GM19397 (cell line): ENCODE measurements at regions not wholly inside any gene's neighbourhood (a gene's known extent, or its start where the extent isn't known, plus 50 kb on each side); places are given as distances from the start of the nearest gene placed in this dataset.
"Not testable (repeated sequence)": the region's sequence is repeated elsewhere in the genome, so short reads cannot be mapped to it uniquely, and the experiment has no call there.

Source experiments
- ATAC-seq: cut with Tn5 transposase; IDR thresholded peaks from one replicate; pipeline ENCODE4 v1.9.1; 2021; ENCODE audit warnings: mild to moderate bottlenecking, moderate library complexity; ENCODE audit not compliant: unreplicated experiment

DNA sequence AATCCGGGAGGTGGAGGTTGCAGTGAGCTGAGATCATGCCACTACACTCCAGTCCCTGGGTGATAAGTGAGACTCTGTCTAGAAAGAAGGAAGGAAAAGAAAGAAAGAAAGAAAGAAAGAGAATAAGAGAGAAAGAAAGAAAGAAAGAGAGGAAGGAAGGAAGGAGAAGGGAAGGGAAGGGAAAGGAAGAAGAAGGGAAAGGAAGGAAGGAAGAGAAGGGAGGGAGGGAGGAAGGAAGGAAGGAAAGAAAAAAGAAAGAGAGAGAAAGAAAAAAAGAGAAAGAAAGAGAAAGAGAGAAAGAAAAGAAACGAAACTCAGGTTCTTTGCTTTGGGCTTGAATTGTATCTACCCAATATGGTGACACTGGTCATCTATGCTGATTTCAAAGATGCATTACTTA, 102.3 kb upstream of the GATA6 start:
- ATAC-seq: no peak

DNA sequence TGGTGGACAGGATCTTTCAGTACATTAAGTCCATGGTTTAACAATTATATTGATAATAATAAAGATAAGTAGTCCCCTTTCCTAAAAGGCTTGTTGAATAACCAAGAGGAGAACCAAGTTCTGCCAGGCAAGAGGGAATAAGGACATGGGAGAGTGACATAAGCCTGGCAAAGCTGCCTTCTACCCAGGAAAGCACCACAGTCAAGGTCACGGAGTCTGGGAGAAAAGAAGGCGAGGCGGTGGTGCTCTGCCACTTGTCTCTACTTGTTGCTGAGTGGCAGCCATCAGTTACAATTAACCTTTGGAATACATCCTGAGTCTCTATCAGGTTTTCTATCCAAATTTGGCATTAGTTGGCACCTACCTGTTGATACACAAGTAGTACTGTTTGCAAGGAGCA, 101.7 kb upstream of the GATA6 start:
- ATAC-seq: no peak

DNA sequence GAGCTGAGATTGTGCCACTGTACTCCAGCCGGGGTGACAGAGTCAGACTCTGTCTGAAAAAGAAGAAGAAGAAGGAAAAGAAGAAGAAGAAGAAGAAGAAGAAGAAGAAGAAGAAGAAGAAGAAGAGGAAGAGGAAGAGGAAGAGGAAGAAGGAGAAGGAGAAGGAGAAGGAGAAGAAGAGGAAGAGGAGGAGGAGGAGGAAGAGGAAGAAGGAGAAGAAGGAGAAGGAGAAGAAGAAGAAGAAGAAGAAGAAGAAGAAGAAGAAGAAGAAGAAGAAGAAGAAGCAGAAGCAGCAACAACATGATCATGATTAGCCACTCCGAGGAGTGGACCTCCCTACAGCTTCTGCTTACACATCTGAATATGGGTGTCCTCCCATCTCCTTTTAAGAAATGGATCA, 100.6 kb upstream of the GATA6 start:
- not testable (repeated sequence) for ATAC-seq

DNA sequence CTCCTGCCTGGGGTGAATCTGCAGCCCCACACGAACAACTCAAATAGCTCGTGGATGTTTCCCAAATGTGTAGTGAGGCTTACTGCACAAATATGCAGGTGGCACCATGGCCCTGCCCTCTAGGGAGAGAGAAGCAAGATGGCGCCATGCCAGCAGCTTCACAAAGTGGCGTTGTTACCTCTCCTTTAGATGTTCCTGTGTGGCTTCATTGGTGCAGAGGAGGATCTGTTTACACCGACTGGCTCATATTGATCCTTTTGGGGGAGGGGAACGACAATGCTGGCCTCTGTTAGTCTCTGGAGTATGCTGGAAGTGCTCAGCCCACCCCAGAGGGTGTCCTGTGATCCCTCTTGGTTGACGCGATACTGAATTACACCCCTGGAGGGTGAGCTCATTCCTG, 99.5 kb upstream of the GATA6 start:
- no peak for ATAC-seq

DNA sequence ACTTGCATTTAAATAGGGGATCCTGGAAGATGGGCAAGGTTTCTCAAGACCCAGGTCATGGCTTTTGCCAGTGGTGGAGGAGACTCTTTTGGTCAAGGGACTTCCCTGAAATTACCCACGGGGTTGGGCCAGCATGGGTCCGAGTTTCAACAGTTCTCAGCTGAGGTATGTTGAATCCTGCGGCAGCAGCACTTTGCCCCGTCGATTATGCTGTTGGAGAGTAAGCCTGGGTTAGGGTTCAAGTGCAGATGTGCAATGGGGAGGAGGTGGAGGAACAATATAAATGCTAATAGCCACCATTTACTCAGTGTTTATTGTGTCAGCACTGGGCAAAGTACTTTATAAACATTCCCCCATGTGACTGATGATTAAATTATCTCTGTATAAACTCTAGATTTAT, 96.0 kb upstream of the GATA6 start:
- ATAC-seq: no peak

DNA sequence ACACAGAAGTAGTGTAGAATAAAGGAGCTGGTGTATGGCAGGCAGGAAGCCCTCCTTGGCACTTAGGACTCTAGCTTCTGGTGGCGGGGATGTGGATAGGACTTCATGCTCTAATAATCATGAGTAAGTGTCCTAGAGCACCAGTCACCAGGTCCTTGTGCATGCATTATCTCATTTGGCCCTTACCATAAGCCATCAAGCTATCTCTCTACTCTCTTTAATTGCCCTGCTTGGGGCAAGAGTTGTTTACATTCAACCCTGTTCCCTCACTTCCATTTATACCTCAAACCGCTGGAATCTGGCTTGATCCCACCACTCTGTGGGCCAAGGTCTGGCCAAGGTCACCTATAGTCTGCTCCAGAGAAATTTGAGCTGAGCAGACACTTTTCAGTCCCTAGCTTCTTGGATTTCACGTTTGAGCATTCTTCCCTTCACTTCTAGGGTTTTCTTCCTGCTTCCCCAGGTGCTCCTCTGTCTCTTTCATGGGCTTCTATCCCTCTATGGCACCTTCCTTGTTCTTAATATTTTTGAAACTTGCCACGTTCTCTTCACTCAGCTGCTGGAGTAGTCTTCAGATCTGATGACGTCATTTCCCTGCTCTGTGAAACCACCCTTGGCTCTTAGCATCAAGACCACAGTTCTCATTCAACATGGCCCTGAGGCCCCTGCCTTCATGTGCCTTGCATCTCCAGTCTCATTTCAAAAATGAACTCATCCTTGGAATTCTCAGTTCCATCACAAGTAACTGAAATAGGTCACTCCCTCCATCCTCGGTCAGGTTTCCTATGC, 94.9 kb upstream of the GATA6 start:
- ATAC-seq: no peak

DNA sequence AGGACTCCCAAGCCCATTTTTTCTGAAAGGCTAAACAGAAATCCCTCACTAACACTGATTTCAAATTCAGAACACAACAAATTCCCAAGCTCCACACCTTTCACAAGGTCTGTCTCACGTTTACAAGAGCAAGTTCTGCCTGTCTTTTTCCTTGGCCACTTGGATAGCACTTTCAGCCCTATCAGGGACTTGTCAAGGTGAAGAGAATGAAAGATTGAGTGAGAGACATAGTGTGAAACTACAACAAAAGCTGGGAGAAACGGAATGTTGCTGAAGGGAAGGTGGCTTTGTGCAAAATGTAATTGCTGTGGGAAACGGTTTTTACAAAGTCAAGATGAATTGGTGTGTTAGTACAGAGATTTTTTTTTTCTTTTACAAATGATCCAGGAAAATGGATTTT, 89.4 kb upstream of the GATA6 start:
- no peak for ATAC-seq

DNA sequence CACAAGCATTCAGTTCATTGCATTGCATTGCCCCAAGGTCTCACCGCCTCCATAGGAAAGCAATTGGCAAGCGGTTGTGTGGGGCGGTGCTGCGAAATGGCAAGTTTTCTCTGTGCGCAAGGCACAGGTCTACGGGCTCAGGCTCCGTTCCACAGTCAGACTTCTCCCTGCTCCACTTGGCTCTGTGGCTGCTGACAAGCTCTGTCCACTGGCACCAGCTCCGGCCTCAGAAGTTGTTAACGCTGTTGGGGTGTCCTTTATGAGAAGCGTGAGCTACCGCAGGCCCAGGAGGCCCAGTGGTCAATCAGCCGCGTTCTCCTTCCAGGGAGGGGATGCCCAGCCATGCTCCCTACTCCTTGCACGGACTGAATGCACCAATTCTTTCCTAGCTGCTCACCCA, 87.0 kb upstream of the GATA6 start:
- no peak for ATAC-seq

DNA sequence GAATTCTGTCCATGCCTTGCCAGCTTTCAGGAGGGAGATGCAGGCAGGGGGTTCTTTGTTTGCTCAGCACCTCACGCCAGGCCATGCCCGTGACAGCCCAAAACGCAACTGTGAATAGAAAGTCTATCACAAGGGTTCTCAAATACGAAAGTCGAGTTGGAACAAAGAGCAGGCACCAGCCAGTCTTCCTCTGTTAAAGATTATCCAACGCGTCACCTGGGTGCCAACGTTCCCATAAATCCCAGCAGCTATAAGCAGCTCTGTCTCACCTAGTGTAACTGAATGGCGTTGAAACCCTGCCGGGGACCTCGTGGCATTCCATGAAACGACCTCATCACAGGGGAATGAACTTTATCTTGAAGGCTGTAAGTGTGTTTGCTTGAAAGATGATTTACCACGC, 84.8 kb upstream of the GATA6 start:
- ATAC-seq: no peak

DNA sequence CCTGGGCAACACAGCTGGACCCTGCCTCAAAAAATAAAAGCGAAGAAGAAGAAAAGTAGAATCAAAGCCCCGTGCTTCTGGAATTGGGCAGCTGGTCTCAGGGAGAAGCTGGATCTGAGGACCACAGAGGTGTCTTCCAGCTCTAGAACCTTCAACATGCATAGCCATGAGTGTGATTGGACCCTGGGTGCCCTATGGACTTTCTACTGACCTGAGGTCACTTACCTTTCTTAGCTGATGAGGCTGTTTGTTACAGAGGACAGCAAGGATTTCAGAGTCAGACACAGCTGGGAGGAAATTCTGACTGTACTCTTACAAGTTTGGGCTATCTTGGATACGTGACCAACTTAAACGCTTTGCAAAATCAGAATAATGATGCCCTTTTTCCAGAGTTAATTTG, 82.4 kb upstream of the GATA6 start:
- no peak for ATAC-seq

DNA sequence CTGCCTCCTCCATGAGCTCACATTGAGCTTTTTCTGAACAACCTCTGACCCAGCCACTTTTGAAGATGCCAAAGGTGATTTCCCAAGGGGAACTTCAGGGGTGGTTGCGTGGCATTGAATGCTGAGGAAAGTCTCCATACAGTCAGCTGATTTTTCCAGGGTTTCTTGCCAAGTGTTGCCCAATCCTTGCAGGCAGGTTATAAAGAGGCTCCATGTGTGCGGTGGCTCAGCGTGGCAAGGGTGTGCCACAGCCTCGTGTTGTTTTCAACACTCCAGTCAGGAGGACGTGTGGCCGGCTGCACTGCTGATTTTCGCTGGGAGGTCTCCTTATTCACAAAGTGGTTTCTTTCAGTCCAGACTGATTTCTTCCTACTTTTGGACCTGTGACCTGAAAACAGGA, 81.4 kb upstream of the GATA6 start:
- no peak for ATAC-seq

DNA sequence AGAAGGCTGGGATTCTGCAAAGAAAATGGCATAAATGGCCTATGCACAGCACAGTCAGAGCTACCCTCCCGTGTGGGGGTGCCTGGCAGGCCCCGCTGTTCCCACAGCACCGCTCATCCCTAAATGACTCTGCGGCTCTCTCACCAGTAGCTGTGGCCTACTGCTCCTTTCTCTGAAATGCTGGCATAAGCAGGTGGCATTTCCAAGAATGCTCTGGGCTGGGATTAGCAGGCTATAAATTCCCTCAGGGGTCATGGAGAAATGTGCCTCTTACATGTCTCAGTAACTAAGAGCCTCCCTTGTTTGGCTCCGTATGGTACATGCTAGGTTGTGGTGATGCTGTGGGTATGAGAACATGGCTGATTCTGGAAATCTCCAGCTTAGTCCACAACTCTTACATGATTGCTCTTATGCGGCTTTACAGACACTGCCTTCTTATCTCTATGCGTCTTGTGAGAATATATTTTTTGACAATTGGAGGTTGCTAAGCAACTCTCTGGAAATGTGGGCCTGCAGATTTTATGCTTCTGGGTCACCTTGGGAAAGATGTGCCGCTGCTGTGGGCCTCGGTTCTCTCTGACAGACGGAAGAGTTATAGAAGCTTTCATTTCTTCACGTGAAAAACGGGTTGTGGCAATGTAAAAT, 80.3 kb upstream of the GATA6 start:
- no peak for ATAC-seq

DNA sequence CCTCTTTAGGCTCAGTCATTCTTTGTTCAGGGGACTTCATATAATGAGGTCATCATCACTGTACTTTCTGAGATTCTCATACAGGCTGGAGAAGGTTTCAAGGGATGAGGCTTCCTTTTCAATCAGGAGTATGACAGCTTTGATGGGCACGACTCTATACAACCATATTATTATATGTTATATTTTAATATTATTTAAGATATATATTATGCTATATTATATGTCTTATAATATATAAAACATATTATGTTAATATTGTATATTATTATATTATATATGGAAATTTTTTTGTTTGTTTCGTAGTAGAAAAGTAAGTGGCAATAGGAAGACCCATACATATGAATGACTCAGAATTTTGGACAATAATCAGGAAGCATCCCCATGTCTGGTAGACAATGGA, 78.0 kb upstream of the GATA6 start:
- ATAC-seq: no peak

DNA sequence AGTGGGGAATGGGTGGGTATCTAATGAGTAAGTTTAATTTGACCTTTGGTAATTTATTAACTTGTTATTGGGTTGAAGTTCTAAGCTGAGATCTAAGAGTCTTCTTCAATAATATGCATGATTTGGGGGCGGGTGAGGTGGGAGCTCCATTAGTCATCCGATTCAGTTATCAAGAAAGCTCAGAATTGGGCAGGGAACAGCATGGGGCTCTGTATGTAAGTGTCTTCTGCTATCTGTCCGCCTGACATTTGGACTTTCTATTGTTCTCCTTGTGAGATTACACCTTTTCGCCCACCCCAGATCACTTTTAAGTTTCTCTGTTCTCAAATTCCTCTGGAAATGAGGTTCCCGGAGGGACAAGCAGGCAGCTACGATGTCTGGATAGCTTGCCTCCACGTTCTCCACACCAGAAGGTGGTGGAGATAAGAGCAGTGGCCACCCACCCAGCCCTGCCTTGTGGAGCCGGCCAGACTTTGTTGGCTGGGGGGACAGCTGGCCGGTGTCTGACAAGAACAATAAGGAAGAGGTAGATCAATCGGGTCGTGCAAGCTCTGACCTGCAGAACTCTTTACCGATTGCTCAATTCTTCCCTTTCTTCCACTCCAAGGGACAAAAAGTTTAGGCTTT, 75.5 kb upstream of the GATA6 start:
- no peak for ATAC-seq

DNA sequence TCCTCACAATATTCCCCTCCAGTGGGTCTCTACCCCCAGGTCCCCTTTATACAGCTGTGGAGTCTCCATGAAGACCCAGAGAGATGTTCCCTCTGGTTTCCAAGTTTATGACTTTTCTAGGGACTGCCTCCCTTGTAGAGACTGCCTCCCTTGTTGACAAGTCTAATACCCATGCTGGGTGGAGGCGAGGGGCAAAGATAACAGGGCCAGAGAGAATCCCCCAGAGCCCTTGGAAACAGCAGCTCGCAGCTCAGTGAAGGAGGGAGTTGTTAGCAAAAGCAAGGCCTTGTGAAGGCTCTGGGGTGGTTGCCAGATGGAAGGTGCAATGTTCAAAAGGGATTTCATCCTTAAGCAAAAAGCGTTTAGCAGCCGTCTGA, 75.0 kb upstream of the GATA6 start:
- ATAC-seq: no peak

DNA sequence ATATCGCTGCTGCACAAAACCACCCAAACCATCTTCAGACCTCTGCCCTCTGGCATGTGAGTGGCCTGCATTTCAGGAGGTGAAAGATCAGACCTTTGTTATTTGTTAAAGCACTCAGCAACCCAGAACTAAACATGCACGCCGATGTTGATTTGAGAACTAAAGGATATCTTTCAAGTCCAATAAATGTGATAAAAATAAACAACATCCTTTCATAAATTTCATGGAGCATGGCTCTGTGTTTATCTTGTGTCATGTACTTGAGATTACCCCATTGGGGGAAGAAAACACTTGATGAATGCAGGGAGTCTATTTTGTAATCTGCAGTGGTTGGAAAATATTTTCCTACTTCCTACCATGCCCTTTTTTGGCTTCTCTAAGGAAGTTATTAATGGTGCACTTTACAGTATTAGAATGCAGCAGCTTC, 70.8 kb upstream of the GATA6 start:
- ATAC-seq: no peak

DNA sequence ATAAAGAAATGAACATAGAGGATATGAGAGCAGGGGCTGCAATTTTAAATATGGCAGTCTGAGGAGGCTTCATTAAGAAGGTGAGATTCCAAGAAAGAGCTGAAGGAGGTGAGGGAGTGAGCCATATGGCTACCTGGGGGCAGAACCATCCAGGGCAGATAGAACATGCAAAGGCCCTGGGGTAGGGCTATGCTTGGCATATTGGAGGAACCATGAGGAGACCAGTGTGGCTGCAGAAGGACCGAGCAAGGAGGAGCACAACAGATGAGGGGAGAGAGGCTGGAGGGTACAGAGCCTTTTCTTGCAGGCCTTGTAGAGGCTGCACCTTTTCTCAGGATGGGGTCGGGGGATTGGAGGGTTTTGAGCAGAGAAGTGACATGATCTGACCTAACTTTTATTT, 69.5 kb upstream of the GATA6 start:
- ATAC-seq: no peak

DNA sequence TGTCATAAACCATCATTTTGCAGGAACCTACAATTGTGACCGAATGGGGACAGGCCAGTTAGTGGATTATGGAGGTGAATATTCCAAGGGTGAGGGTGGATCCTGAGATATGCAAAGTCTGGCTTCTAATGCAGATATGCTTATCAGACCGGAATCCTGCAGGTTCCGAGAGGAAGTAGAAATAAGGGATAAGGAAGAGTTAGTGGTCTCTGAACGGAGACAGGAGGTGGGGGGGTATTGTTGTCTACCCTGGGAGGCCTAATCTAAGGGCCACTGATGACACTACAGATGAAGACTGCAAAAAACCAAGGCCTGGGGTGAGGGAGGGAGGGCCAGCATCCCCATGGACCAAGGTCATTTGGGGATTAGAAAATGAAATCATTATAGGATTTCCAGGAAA, 67.7 kb upstream of the GATA6 start:
- no peak for ATAC-seq

DNA sequence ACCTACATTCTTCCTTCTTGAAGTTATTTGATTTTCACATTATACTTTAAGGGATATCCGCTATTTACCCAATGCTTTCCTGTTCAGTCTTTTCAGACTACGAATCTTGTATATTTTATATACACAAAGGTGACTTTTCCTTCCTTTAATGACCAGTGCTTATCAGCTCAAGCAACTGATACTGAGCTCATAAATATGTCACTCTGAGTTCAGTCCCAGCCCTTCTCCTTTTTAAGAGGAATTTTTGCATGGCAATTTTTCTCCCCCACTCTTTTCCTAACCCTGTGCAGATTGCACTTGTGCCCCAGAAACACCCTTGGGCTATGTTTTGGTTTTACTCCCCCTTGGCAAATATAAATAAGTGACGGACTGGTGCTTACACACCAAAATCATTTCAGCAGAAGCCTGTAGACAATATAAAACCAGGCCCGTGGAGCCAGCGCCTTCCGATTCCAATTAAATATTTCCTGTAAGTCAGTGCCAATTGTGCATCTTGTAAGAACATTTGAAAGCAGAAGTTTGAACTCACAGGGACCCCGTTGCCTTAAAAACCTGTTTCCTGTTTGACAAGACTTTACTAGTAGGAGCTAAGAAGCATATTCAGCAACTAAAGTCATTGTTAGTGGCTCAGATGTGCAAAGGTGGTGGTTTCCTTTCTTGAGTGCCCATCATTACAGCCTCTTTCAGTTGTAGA, 66.3 kb upstream of the GATA6 start:
- ATAC-seq: no peak

DNA sequence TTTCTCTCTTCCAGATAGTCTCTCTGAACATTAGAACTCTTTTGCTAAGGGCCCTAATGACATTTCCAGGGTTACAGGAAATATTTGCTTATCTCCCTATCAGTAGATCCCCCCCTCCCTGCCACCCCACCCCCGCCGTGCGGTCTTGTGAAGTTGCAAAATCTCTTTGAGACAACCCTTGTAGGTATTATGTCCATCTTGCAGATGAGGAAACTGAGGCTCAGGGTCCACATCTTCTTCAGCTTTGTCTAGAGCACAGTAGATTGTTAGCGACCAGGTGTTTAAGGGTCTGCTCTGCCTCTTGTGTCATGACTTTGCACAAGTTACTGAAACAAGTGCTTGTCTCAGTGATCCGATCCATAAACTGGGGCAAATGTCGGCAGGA, 65.8 kb upstream of the GATA6 start:
- no peak for ATAC-seq

DNA sequence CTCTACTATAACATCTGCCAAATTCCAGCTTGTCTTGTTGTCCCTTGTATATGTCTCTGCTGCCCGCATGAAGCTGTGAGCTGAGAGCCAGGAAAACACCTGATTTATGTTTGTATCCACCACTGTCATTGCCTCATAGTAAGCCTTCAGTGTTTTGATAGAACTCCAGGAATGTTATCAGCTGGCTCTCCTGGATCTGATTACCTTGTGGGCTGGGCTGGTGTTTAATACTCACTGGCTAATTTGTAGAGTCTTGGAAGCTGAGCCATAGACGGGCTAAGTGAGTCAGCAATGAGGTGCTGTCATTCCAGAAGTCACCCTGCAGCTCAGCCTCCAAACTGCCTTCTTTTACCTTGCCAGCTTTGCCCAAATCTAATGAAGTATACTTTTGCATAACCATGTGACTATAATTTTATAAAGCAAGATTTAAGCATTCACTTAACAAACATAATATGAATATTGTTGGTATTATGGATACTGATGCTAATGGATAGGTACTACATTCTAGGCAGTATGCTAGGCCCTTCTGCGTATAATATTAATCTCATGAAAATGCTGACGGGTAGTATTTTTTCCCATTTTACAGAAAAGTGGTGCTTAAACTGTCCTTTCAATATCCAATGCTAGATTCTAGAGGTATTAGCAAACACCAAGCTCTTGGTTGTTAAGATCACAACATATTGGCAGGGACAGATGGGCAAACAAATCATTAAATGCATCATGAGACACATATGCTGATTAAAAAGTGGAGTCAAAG, 62.7 kb upstream of the GATA6 start:
- ATAC-seq: no peak
